CD4-positive, alpha-beta T cell (primary cell): ENCODE measurements at regions not wholly inside any gene's neighbourhood (a gene's known extent, or its start where the extent isn't known, plus 50 kb on each side); places are given as distances from the start of the nearest gene placed in this dataset.

Experiments used
- ATAC-seq: fragments of 200-7000 bp; cut with Tn5 transposase; one replicate; pipeline ENCODE4 v1.10.0; 2022; ENCODE audit warnings: mild to moderate bottlenecking; ENCODE audit not compliant: poor library complexity
- CTCF ChIA-PET: fragments of 350-600 bp; sonication (Branson Sonifier 250); formaldehyde crosslinking; loops from one replicate; lab custom pipeline; 2021; ENCODE audit warnings: antibody characterized with exemption, inconsistent platforms; lab: Charles Lee
- POLR2A ChIA-PET: fragments of 350-600 bp; sonication (Branson Sonifier 250); formaldehyde crosslinking; loops from one replicate; lab custom pipeline; 2021; ENCODE audit warnings: antibody characterized with exemption, inconsistent platforms; lab: Charles Lee
- DNase-seq, 14 experiments: peaks; one replicate each; pipeline ENCODE4 v3.0.0-alpha.2; 2013 to 2020; ENCODE audit warnings: mixed read lengths in 2 of 14
- H3K27ac ChIP-seq, 2 donors: one replicate each; pipeline versions ENCODE4 v1.5.1 to v1.7.0; 2013; ENCODE audit warnings: low read length in 2 of 2, low read depth in 1 of 2, mild to moderate bottlenecking in 1 of 2
- H3K27me3 ChIP-seq, 2 experiments: 1 replicate in 1 of 2; 2 replicates in 1 of 2; pipeline versions ENCODE4 v1.6.1 to v1.7.0; 2013; ENCODE audit warnings: low read length in 2 of 2, control low read depth in 1 of 2, mild to moderate bottlenecking in 1 of 2, moderate library complexity in 1 of 2; ENCODE audit not compliant: insufficient read depth in 2 of 2, control insufficient read depth in 1 of 2
- H3K36me3 ChIP-seq: one replicate; pipeline ENCODE4 v1.6.1; 2013; ENCODE audit warnings: low read length, control low read depth; ENCODE audit not compliant: insufficient read depth
- H3K4me1 ChIP-seq: one replicate; pipeline ENCODE4 v1.6.1; 2013; ENCODE audit warnings: low read length, control low read depth; ENCODE audit not compliant: insufficient read depth
- H3K4me3 ChIP-seq: one replicate; pipeline ENCODE4 v1.5.1; 2013; ENCODE audit warnings: mild to moderate bottlenecking, low read length, moderate library complexity
- H3K9me3 ChIP-seq, 2 experiments: 1 replicate in 1 of 2; 2 replicates in 1 of 2; pipeline versions ENCODE4 v1.6.1 to v1.7.0; 2013; ENCODE audit warnings: low read length in 2 of 2, mild to moderate bottlenecking in 2 of 2, control low read depth in 1 of 2, moderate library complexity in 1 of 2; ENCODE audit not compliant: control insufficient read depth in 1 of 2, insufficient read depth in 1 of 2
- H3K27ac Mint-ChIP-seq: one replicate; pipeline ENCODE4 v1.8.0; 2020; ENCODE audit warnings: mixed read lengths
- H3K27me3 Mint-ChIP-seq: one replicate; pipeline ENCODE4 v1.8.0; 2021; ENCODE audit warnings: mixed read lengths
- H3K36me3 Mint-ChIP-seq: one replicate; pipeline ENCODE4 v1.8.0; 2021; ENCODE audit warnings: low read depth, mixed read lengths
- H3K4me1 Mint-ChIP-seq: one replicate; pipeline ENCODE4 v1.8.0; 2021; ENCODE audit warnings: low read depth, mixed read lengths
- H3K4me3 Mint-ChIP-seq: one replicate; pipeline ENCODE4 v1.8.0; 2020; ENCODE audit warnings: mild to moderate bottlenecking, mixed read lengths
- H3K9me3 Mint-ChIP-seq: one replicate; pipeline ENCODE4 v1.8.0; 2020; ENCODE audit warnings: mixed read lengths
- CTCF ChIP-seq: fragments of 200-600 bp; IDR thresholded peaks from one replicate; pipeline ENCODE4 v1.8.0; 2022; ENCODE audit warnings: antibody characterized with exemption, mild to moderate bottlenecking
- intact Hi-C, 2 experiments: fragments of 100-400 bp; cut with DNase I in 1 of 2; cut with micrococcal nuclease in 1 of 2; formaldehyde crosslinking; loops; one replicate each; pipeline versions ENCODE4 v1.15.1 to v1.9.0; 2023 to 2025; cut with DNase I, micrococcal nuclease

- peak; percentile 49 for ATAC-seq
- TF ChIP-seq CTCF: no peak
- no peaks in the 10 kb centered on the region for H3K9me3 Mint-ChIP-seq
- H3K27ac Mint-ChIP-seq: no peak overlapping the region
- Histone ChIP-seq H3K4me3 (no peak overlapping the region), H3K27me3 (peaks cover 0 to 3% of the 10 kb centered on the region in 2 experiments), H3K27ac (no peak overlapping the region), H3K4me1 (peaks cover 26% of the 10 kb centered on the region), H3K9me3 (peaks cover 0 to 14% of the 10 kb centered on the region in 2 experiments), H3K36me3 (no peaks in the 10 kb centered on the region)
- ChIA-PET POLR2A (no interaction called here), CTCF (no interaction called here)
- intact Hi-C loops: no loop called here
- no peaks in the 10 kb centered on the region for H3K36me3 Mint-ChIP-seq
- H3K27me3 Mint-ChIP-seq: no peaks in the 10 kb centered on the region
- H3K4me3 Mint-ChIP-seq: no peak overlapping the region
- H3K4me1 Mint-ChIP-seq: peaks cover 17% of the 10 kb centered on the region
- peak in 4 of 14 experiments; percentile 18 to 79 (median 58) for DNase-seq
These were observed 76.0 kb upstream of the CD93 start for GRCh38 chr20:23161968-23162696.

- DNase-seq: peak in 1 of 14 experiments; percentile 31
- no peak overlapping the region for H3K4me3 ChIP-seq
- no peak for TF ChIP-seq CTCF
- H3K9me3 ChIP-seq: peaks cover 0 to 14% of the 10 kb centered on the region in 2 experiments
- Mint-ChIP-seq H3K4me3 (no peak overlapping the region), H3K4me1 (peaks cover 17% of the 10 kb centered on the region), H3K27me3 (no peaks in the 10 kb centered on the region), H3K9me3 (no peaks in the 10 kb centered on the region), H3K36me3 (no peaks in the 10 kb centered on the region), H3K27ac (no peak overlapping the region)
- intact Hi-C loops: no loop called here
- no peaks in the 10 kb centered on the region for H3K36me3 ChIP-seq
- H3K4me1 ChIP-seq: peaks cover 26% of the 10 kb centered on the region
- CTCF ChIA-PET: no interaction called here
- no peak overlapping the region for H3K27ac ChIP-seq
- H3K27me3 ChIP-seq: peaks cover 0 to 3% of the 10 kb centered on the region in 2 experiments
- ATAC-seq: no peak
- POLR2A ChIA-PET: no interaction called here
These were observed 75.2 kb upstream of the CD93 start for GRCh38 chr20:23161244-23161891.

GRCh38 chr20:23160536-23161243 lies 74.6 kb upstream of the CD93 start:
- intact Hi-C loops: no loop called here
- H3K36me3 ChIP-seq: no peaks in the 10 kb centered on the region
- ChIA-PET CTCF (no interaction called here), POLR2A (no interaction called here)
- H3K9me3 ChIP-seq: peaks cover 0 to 14% of the 10 kb centered on the region in 2 experiments
- Mint-ChIP-seq H3K27me3 (no peaks in the 10 kb centered on the region), H3K9me3 (no peaks in the 10 kb centered on the region), H3K4me1 (peaks cover 17% of the 10 kb centered on the region), H3K27ac (no peak overlapping the region), H3K4me3 (no peak overlapping the region), H3K36me3 (no peaks in the 10 kb centered on the region)
- no peak for DNase-seq
- no peak overlapping the region for H3K27ac ChIP-seq
- no peak for TF ChIP-seq CTCF
- H3K27me3 ChIP-seq: peaks cover 0 to 3% of the 10 kb centered on the region in 2 experiments
- ATAC-seq: no peak
- peaks cover 26% of the 10 kb centered on the region for H3K4me1 ChIP-seq
- H3K4me3 ChIP-seq: no peak overlapping the region
